ENCODE measurements at regions not wholly inside any gene's neighbourhood (a gene's known extent, or its start where the extent isn't known, plus 50 kb on each side); places are given as distances from the start of the nearest gene placed in this dataset.
"Not testable (repeated sequence)": the region's sequence is repeated elsewhere in the genome, so short reads cannot be mapped to it uniquely, and the experiment has no call there.

GRCh38 chr18:10133516-10133915, 219.7 kb downstream of the VAPA start:
- H3K9me3 ChIP-seq = no peaks in the 10 kb centered on the region
- H3K4me3 ChIP-seq = no peak overlapping the region
- DNase-seq = no peak
- intact Hi-C loops (cut with DNase I) = no loop called here
- TF ChIP-seq POLR2A (IDR thresholded peaks at IDR 0.05) (no peak), CTCF (IDR thresholded peaks at IDR 0.05) (no peak), EP300 (IDR thresholded peaks at IDR 0.05) (no peak)
- no peaks in the 10 kb centered on the region for H3K36me3 ChIP-seq
- no peak overlapping the region for H3K27ac ChIP-seq
- no peaks in the 10 kb centered on the region for H3K27me3 ChIP-seq
- WGBS, 3 donors = 93 to 97% (median 95%) methylated on average over 2 of the region's 2 CpGs
- peaks cover 6% of the 10 kb centered on the region for H3K4me1 ChIP-seq (ENCODE audit: insufficient read depth)

- H3K36me3 ChIP-seq = no peaks in the 10 kb centered on the region
- intact Hi-C loops (cut with DNase I) = no loop called here
- peaks cover 6% of the 10 kb centered on the region for H3K4me1 ChIP-seq (ENCODE audit: insufficient read depth)
- TF ChIP-seq CTCF (IDR thresholded peaks at IDR 0.05) (no peak), EP300 (IDR thresholded peaks at IDR 0.05) (no peak), POLR2A (IDR thresholded peaks at IDR 0.05) (no peak)
- no peaks in the 10 kb centered on the region for H3K9me3 ChIP-seq
- no peaks in the 10 kb centered on the region for H3K27me3 ChIP-seq
- no peak overlapping the region for H3K27ac ChIP-seq
- DNase-seq = no peak
- H3K4me3 ChIP-seq = no peak overlapping the region
- WGBS, 3 donors = 93 to 98% (median 96%) methylated on average over 14 of the region's 14 CpGs
Measured at GRCh38 chr18:10134204-10134603, 220.4 kb downstream of the VAPA start.

GRCh38 chr18:10134749-10135148, 220.9 kb downstream of the VAPA start:
- WGBS, 3 donors = 97 to 98% (median 97%) methylated on average over 2 to 3 of the region's 3 CpGs
- H3K27ac ChIP-seq; H3K9me3 ChIP-seq; H3K4me1 ChIP-seq (ENCODE audit: insufficient read depth); H3K4me3 ChIP-seq; H3K27me3 ChIP-seq; DNase-seq; intact Hi-C loops (cut with DNase I); H3K36me3 ChIP-seq: not testable (repeated sequence)

GRCh38 chr18:10135302-10135926, 221.6 kb downstream of the VAPA start:
- intact Hi-C loops (cut with DNase I) = no loop called here
- no peak for DNase-seq
- no peak overlapping the region for H3K4me3 ChIP-seq
- 86 to 88% (median 87%) methylated on average over 3 of the region's 3 CpGs for WGBS, 3 donors
- TF ChIP-seq POLR2A (IDR thresholded peaks at IDR 0.05) (no peak), CTCF (IDR thresholded peaks at IDR 0.05) (no peak), EP300 (IDR thresholded peaks at IDR 0.05) (no peak)
- H3K36me3 ChIP-seq = no peaks in the 10 kb centered on the region
- peaks cover 3% of the 10 kb centered on the region for H3K4me1 ChIP-seq (ENCODE audit: insufficient read depth)
- no peak overlapping the region for H3K27ac ChIP-seq
- no peaks in the 10 kb centered on the region for H3K27me3 ChIP-seq
- no peaks in the 10 kb centered on the region for H3K9me3 ChIP-seq

- no peak for TF ChIP-seq CTCF (IDR thresholded peaks at IDR 0.05)
- TF ChIP-seq POLR2A (IDR thresholded peaks at IDR 0.05) = no peak
- no peak for TF ChIP-seq EP300 (IDR thresholded peaks at IDR 0.05)
- no peaks in the 10 kb centered on the region for H3K27me3 ChIP-seq
- H3K36me3 ChIP-seq = no peaks in the 10 kb centered on the region
- H3K4me3 ChIP-seq = no peak overlapping the region
- DNase-seq = no peak
- H3K4me1 ChIP-seq (ENCODE audit: insufficient read depth) = peaks cover 10% of the 10 kb centered on the region
- H3K27ac ChIP-seq = no peak overlapping the region
- no peaks in the 10 kb centered on the region for H3K9me3 ChIP-seq
- 93 to 96% (median 93%) methylated on average over 3 of the region's 3 CpGs for WGBS, 3 donors
- intact Hi-C loops (cut with DNase I) = no loop called here
Measured at GRCh38 chr18:10138719-10139118, 224.9 kb downstream of the VAPA start.

All from ovary (tissue), 7 donors.